ENCODE measurements at regions not wholly inside any gene's neighbourhood (a gene's known extent, or its start where the extent isn't known, plus 50 kb on each side); places are given as distances from the start of the nearest gene placed in this dataset.

DNA sequence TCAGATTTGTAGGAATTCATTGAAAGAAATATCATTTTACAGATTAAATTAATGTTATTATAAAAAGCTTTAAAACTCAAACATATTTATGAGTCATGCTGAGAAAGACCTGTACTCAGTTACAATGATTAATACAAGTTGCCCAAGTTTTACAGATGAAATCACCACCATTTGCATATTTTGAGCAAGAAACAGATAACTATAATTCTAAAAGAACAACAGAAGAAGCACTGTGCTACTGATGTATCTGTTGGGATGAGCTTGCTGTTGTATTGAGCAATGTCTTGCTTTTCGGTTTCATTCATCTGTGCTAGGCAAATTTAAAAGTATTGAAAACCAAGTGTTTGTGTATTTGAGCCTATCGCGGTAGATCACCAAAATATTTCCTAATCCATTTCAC lies 1589.1 kb upstream of the ZEB2 start:
- peak; percentile 31; the same call in 2 of the 3 replicates for ATAC-seq

DNA sequence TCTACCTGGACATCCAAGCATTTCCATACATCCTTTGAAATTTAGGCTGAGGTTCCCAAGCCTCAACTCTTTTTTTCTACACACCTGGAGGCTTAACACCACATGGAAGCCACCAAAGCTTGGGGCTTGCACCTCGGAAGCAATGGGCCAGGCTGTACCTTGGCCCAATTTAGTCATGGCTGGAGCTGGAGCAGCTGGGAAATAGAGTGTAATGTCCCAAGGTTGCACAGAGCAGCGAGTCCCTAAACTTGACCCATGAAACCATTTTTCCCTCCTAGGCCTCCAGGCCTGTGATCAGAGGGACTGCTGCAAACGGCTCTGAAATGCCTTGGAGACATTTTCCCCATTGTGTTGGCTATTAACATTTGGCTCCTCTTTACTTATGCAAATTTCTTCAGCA lies 1574.3 kb upstream of the ZEB2 start:
- TF ChIP-seq, protein P1, sequence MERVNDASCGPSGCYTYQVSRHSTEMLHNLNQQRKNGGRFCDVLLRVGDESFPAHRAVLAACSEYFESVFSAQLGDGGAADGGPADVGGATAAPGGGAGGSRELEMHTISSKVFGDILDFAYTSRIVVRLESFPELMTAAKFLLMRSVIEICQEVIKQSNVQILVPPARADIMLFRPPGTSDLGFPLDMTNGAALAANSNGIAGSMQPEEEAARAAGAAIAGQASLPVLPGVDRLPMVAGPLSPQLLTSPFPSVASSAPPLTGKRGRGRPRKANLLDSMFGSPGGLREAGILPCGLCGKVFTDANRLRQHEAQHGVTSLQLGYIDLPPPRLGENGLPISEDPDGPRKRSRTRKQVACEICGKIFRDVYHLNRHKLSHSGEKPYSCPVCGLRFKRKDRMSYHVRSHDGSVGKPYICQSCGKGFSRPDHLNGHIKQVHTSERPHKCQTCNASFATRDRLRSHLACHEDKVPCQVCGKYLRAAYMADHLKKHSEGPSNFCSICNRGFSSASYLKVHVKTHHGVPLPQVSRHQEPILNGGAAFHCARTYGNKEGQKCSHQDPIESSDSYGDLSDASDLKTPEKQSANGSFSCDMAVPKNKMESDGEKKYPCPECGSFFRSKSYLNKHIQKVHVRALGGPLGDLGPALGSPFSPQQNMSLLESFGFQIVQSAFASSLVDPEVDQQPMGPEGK (CRISPR knock-in tag; IDR thresholded peaks at IDR 0.05; ENCODE audit: borderline replicate concordance) = no peak

More for the DNA sequence above, 1589.1 kb upstream of the ZEB2 start:
- TF ChIP-seq ZNF70 (CRISPR knock-in tag; IDR thresholded peaks at IDR 0.05) (no peak), SNAI2 (CRISPR knock-in tag; IDR thresholded peaks at IDR 0.05) (no peak), ISL1 (CRISPR knock-in tag; IDR thresholded peaks at IDR 0.05) (no peak), ZNF8 (CRISPR knock-in tag; IDR thresholded peaks at IDR 0.05) (no peak), TOX (CRISPR knock-in tag; IDR thresholded peaks at IDR 0.05; ENCODE audit: borderline replicate concordance) (no peak), TCF4 (CRISPR knock-in tag; IDR thresholded peaks at IDR 0.05; ENCODE audit: borderline replicate concordance) (no peak), OSR1 (CRISPR knock-in tag; IDR thresholded peaks at IDR 0.05) (no peak)
- TF ChIP-seq, protein P2, sequence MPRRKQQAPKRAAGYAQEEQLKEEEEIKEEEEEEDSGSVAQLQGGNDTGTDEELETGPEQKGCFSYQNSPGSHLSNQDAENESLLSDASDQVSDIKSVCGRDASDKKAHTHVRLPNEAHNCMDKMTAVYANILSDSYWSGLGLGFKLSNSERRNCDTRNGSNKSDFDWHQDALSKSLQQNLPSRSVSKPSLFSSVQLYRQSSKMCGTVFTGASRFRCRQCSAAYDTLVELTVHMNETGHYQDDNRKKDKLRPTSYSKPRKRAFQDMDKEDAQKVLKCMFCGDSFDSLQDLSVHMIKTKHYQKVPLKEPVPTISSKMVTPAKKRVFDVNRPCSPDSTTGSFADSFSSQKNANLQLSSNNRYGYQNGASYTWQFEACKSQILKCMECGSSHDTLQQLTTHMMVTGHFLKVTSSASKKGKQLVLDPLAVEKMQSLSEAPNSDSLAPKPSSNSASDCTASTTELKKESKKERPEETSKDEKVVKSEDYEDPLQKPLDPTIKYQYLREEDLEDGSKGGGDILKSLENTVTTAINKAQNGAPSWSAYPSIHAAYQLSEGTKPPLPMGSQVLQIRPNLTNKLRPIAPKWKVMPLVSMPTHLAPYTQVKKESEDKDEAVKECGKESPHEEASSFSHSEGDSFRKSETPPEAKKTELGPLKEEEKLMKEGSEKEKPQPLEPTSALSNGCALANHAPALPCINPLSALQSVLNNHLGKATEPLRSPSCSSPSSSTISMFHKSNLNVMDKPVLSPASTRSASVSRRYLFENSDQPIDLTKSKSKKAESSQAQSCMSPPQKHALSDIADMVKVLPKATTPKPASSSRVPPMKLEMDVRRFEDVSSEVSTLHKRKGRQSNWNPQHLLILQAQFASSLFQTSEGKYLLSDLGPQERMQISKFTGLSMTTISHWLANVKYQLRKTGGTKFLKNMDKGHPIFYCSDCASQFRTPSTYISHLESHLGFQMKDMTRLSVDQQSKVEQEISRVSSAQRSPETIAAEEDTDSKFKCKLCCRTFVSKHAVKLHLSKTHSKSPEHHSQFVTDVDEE (CRISPR knock-in tag; IDR thresholded peaks at IDR 0.05) = no peak
- TF ChIP-seq, protein P3, sequence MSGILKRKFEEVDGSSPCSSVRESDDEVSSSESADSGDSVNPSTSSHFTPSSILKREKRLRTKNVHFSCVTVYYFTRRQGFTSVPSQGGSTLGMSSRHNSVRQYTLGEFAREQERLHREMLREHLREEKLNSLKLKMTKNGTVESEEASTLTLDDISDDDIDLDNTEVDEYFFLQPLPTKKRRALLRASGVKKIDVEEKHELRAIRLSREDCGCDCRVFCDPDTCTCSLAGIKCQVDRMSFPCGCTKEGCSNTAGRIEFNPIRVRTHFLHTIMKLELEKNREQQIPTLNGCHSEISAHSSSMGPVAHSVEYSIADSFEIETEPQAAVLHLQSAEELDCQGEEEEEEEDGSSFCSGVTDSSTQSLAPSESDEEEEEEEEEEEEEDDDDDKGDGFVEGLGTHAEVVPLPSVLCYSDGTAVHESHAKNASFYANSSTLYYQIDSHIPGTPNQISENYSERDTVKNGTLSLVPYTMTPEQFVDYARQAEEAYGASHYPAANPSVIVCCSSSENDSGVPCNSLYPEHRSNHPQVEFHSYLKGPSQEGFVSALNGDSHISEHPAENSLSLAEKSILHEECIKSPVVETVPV (CRISPR knock-in tag; IDR thresholded peaks at IDR 0.05) = no peak
- TF ChIP-seq, protein P4, sequence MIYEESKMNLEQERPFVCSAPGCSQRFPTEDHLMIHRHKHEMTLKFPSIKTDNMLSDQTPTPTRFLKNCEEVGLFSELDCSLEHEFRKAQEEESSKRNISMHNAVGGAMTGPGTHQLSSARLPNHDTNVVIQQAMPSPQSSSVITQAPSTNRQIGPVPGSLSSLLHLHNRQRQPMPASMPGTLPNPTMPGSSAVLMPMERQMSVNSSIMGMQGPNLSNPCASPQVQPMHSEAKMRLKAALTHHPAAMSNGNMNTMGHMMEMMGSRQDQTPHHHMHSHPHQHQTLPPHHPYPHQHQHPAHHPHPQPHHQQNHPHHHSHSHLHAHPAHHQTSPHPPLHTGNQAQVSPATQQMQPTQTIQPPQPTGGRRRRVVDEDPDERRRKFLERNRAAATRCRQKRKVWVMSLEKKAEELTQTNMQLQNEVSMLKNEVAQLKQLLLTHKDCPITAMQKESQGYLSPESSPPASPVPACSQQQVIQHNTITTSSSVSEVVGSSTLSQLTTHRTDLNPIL (CRISPR knock-in tag; IDR thresholded peaks at IDR 0.05; ENCODE audit: low read depth) = no peak

DNA sequence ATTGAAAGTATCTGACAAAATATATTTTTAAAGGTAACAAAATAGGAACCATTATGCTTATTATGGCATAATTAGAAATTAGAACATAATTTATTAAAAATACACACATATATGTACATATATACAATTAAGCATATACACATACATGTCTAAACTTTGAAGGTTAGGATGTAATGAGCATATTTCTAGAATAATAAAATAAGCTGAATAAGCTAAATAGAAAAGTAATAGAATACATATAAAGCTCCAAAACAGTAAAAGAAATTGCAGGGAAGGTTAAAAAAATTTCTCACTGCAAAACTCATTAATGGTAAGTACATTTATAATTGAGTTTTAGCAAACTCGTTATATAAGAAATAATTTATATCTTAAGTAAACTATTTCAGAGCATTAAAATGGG lies 1561.5 kb upstream of the ZEB2 start:
- ATAC-seq = no peak
- TF ChIP-seq ZNF565 (CRISPR knock-in tag; conservative IDR thresholded peaks at IDR 0.05; ENCODE audit: low read depth) (no peak), BACH2 (CRISPR knock-in tag; IDR thresholded peaks at IDR 0.05; ENCODE audit: borderline replicate concordance) (no peak), GLIS3 (CRISPR knock-in tag; IDR thresholded peaks at IDR 0.05) (no peak), PPARA (CRISPR knock-in tag; IDR thresholded peaks at IDR 0.05; ENCODE audit: borderline replicate concordance) (no peak), ARNTL (CRISPR knock-in tag; IDR thresholded peaks at IDR 0.05; ENCODE audit: borderline replicate concordance, low read depth) (no peak), RARB (CRISPR knock-in tag; IDR thresholded peaks at IDR 0.05) (no peak), CSDC2 (CRISPR knock-in tag; IDR thresholded peaks at IDR 0.05) (no peak), SNAI2 (CRISPR knock-in tag; IDR thresholded peaks at IDR 0.05) (no peak), ZFP3 (CRISPR knock-in tag; IDR thresholded peaks at IDR 0.05) (no peak), TCF4 (CRISPR knock-in tag; IDR thresholded peaks at IDR 0.05; ENCODE audit: borderline replicate concordance) (no peak), ZNF70 (CRISPR knock-in tag; IDR thresholded peaks at IDR 0.05) (no peak), ZNF8 (CRISPR knock-in tag; IDR thresholded peaks at IDR 0.05) (no peak), OSR1 (CRISPR knock-in tag; IDR thresholded peaks at IDR 0.05) (no peak)
- TF ChIP-seq, protein P5, sequence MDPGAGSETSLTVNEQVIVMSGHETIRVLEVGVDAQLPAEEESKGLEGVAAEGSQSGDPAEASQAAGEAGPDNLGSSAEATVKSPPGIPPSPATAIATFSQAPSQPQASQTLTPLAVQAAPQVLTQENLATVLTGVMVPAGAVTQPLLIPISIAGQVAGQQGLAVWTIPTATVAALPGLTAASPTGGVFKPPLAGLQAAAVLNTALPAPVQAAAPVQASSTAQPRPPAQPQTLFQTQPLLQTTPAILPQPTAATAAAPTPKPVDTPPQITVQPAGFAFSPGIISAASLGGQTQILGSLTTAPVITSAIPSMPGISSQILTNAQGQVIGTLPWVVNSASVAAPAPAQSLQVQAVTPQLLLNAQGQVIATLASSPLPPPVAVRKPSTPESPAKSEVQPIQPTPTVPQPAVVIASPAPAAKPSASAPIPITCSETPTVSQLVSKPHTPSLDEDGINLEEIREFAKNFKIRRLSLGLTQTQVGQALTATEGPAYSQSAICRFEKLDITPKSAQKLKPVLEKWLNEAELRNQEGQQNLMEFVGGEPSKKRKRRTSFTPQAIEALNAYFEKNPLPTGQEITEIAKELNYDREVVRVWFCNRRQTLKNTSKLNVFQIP (CRISPR knock-in tag; IDR thresholded peaks at IDR 0.05; ENCODE audit: borderline replicate concordance, low read depth) = no peak
- TF ChIP-seq, protein P1 (CRISPR knock-in tag; IDR thresholded peaks at IDR 0.05; ENCODE audit: borderline replicate concordance) = no peak
- TF ChIP-seq, protein P3 (CRISPR knock-in tag; IDR thresholded peaks at IDR 0.05) = no peak

More for the DNA sequence above, 1574.3 kb upstream of the ZEB2 start:
- no peak for ATAC-seq
